COR-L47 (cell line): ENCODE measurements at regions not wholly inside any gene's neighbourhood (a gene's known extent, or its start where the extent isn't known, plus 50 kb on each side); places are given as distances from the start of the nearest gene placed in this dataset.

ENCODE experiments used
- DNase-seq: peaks from one replicate; lab custom pipeline; 2025; lab: John Stamatoyannopoulos, UW

DNA sequence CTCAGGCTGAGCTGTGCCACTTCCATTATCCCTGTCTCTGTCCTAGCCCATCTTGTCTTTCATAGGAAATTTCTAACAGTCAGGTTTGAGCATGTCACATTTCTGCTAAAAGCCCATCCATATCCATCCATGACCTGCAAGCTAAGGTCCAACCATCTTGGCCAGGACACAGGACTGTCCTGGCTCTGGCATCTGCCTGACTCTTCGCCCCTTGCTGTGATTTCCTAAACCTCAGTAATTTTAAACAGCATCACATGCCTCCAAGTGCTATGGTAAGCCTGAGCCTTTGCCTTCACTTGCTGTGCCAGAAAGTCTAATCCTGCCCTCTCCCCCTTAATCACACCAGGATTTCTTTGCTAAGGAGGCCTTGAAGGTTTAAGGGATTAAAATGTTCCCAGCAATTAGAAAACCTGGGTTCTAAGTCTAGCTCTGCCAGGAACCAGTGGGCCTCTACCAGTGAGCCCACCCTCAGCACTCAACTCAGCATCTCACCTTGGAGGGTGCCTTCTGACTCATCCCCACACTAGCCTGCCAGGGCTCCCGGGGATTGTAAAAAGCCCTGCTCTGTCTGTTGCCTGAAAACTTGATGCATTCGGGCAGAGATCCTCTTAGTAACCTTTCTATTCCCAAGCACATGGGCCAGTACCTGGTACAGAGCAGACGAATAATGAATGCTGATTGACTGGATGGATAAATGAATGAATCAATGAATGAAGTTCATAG lies 411.0 kb downstream of the LRATD1 start:
- no peak for DNase-seq

DNA sequence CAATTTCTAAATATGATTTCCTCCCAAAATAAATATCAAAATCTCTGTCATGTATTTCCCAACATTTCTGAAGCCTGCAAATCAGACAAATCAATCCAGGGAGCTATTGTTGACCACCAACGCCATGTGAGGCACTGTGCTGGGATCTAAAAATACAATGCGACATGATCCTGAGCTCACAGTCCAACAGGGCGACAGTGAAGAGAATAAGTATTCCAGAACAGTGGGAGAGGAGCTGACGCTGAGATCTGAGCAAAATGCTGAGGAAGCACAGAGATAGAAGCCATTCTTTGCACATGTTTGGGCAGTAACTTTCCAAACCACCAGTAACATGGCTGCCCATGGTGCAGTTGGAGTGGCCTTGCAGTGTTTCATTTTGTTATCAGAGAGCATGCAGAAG lies 412.5 kb downstream of the LRATD1 start:
- DNase-seq: no peak

DNA sequence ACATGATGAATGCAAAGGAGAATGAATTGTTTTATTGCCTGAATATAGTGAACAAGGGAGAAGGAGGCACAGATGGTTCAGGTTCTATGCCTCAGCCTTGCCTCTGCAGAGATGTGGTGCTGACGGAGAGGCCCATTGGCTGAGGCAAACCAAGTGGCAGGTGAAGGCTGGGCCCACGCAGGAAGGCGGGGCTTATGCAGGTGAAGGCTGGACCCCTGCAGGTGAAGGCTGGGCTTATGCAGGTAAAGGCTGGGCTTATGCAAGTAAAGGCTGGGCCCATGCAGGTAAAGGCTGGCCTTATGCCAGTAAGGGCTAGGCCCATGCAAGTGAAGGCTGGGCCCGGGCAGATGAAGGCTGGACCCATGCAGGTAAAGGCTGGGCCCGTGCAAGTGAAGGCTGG lies 414.7 kb downstream of the LRATD1 start:
- no peak for DNase-seq

DNA sequence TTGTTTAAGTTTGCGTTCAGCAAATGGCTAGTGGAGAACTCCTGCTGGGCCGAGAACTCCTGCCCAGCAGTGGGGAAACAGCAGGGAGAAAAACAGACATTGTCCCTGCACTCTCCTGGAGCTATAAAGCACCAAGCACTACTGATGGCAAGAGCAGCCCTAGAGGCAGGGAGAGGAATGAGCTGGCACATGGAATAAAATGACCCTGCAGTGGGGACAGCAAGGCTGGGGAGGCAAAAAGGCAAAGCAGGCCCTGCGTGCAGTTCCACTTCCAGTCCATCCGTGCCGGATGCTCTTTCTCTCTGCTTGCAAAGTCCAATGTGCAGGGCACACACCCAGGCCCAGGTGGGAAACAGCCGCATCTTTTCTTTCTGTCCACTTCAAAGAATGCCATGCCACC lies 415.5 kb downstream of the LRATD1 start:
- DNase-seq: peak; percentile 28

DNA sequence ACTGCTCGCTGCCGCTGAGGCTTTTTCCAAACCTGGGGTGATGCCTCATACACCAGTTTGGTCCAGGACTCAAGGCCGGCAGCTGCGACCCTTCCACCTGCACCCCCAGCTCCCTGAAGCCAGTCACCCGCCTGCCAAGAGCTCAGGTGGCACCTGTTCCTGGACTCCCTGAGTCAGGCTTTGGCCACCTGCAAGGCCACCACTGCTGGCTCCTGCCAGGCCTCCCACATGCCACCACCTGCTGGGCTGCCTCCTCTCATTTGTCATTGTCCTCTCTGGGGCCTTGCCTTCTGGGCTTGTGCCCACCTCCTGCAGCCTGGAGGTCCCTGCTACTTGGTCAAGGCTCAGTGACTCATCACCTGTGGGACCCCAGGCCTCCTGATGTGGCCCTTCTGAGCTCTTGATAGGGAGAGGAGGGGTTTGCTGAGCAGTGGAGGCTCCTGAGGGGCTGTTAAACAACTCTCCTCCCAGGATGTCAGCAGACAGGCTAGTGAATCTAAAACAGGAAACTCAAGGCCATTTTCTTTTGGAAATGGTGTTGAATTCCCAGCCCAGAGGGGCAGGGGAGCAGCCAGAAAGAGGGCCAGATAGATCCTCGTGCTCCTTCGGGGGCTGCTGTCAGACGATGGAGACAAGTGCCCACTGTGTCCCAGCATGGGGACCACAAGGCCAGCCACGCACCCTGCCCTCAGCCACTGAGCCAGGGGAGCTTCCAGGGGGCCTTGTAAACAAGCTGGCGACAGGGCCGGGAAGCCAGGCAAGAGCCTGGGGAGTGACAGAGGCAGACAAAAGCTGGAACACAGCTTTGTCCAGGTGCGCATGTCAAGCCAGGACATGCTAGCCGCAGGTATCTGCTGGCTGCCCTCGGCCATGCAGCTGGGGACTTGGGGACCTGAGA lies 416.8 kb downstream of the LRATD1 start:
- DNase-seq: peak; percentile 73

DNA sequence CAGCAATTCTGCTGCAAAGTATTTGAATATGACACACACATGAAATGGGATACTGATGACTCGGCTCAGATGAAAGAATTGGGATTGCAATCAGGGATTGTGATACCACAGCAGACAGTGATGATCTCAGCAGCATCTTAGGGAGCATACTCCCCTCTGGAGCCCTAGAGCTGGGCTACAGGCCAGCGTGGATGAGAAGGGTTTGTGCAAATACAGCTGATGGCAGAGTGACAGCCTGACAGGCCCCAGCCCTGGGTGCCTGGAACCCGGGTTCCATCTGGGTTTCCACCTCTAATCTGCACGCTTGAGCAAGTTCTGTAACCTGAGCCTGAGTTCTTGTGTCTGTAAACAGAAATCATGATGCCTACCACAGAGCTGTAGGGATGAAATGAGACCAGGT lies 418.0 kb downstream of the LRATD1 start:
- peak; percentile 93 for DNase-seq

DNA sequence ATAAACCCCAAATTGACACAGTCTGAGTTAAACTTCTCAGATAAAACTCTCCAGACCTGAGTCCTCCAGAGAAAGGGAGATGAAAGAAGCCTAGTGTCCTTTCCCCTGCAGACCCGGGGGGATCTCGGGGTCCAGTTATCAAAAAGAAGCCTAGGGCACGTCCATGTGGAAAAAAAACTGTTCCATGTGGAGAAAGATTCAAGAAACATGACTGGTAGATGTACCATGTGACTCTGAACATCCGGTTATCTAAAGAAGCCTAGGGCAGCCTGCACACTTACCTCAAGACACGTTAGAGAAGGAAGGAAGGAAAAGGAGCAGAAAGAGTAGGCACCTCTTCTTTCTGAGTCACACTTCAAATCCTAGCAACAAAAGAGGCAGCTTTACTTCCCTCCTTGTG lies 421.0 kb downstream of the LRATD1 start:
- DNase-seq: no peak

DNA sequence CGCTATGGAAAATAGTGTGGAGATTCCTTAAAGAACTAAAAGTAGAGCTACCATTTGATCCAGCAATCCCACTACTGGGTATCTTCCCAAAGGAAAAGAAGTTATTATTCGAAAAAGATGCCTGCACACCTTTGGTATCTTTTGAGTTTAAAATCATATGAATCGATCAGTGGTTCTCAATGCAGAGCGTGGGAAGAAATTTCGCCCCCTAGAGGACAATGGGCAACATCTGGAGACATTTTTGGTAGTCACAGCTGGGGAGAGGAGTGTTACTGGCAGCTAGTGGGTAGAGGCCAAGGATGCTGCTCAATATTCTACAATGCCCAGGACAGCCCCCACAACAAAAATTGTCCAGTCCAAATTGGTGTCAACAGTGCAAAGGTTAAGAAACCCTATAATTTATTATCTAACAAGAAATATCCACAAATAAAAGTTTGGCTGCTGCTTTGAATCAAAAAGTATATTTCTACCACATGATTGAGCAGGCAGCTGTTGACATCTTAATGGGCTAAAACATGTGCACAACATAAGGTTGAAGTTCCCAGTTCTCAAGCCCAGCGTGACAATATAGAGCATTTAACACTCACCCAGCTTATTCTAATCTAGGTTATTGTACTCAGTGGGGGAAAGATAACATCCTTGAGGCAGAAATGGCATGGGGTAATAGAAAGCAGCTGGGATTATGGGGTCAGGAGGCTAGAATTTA lies 425.7 kb downstream of the LRATD1 start:
- DNase-seq: no peak

DNA sequence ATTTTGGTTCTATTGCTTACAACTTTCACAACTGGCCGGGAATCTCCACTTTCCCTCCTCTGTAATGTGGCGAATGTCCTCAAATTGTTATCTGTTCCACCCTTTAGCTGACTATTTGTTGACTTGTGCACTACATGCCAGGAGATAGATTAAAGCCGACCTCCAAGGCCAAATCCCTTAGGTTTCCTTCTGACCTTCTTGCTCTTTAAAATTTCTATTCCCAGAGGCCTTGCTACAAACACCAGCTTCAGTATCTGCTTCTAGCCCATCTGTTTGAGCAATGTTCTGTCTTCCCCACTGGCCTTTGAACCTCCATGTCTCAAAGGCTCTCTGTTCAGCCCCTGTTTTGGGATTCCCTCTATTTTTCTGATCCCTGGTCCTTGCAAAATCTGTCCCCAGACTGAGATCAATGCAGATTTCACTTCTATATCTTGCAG lies 426.2 kb downstream of the LRATD1 start:
- DNase-seq: no peak

DNA sequence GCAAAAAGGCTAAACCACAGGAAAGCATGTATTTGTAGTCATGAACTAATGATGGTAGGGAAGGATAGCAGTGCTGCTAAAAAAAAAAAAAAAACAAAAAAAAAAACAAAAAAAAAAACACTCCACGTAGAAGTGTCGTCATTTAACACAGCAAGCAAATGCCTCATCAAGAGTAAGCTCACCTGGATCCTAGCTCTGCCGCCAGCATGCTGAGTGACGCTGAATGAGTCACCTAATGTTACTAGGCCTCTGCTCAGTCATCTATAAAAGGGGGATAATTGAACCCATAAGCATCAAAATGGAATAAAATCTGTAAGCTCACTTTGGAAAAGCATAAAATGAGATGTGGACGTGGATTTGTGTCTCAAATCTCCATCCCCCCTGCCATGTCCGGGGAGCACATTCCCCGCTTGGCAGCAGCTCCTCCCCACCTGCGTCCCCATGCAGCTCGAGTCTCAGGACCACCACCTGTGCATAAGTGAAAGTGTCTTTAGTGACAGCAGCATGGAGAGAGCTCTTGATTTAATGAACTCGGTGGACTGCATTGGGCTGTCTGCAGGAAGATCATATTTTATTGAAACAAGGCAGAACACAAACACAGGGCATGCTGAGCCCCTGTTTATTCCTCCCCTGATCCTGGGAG lies 427.5 kb downstream of the LRATD1 start:
- no peak for DNase-seq

DNA sequence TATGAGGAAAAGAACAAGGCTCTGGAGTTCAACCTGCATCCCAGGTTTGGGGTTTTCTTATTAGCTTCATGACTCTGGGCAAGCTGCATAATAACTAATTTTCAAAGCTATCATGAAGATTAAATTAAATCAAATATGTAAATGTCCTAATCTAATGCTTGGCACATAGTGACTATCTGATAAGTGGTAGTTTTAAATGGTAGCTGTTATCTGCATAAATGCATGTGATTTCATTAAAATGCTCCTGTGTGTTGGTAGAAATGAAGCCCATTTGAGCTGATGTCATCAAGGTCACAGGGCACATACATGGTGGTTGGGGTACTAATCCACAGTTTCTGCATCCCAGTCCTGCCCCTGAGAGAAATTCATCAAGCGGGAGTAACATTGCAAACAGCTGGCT lies 428.8 kb downstream of the LRATD1 start:
- DNase-seq: no peak

DNA sequence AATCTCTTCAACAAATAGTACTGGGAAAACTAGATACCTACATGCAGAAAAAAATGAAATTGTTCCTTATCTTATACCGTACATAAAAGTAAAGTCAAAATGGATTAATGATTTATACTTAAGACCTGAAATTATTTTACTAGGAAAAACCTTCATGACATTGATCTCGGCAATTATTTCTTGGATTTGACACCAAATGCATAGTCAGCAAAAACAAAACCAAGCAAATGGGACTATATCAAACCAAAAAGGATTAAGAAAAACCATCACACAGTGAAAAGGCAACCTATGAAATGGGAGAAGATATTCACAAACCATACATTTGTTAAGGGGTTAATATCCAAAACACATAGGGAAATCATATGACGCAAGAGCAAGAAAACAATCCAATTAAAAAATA lies 433.6 kb downstream of the LRATD1 start:
- DNase-seq: no peak

DNA sequence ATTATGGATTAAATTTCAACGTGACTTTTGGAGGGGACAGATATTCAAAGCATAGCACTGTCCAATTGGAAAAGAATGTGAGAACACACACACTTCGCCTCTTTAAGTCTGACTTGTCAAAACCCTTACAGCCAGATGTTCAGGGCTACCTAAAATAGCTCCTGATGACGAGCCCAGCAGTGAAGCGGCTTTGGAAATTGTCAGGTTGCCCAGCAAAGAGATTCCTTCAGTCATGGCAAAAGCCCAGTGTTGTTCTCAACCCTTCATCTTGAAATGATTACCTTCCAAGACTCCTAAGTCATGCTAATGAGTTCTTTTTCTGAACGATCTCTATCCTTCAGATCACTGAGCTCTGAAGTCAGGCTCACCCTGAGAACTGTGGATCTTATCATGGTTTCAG lies 436.6 kb downstream of the LRATD1 start:
- DNase-seq: no peak

DNA sequence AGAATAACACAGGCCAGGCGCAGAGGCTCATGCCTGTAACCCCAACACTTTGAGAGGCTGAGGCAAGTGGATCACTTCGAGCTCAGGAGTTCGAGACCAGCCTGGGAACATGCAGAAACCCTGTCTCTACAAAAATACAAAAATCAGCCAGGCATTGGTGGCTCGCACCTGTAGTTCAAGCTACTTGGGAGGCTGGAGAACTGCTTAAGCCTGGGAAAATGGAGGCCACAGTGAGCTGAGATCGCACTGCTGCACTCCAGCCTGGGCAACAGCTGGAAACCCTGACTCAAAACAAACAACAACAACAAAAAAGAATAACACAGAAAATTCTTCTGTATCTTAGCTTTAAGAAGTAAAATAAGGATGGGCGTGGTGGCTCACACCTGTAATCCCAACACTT lies 440.3 kb downstream of the LRATD1 start:
- DNase-seq: no peak

DNA sequence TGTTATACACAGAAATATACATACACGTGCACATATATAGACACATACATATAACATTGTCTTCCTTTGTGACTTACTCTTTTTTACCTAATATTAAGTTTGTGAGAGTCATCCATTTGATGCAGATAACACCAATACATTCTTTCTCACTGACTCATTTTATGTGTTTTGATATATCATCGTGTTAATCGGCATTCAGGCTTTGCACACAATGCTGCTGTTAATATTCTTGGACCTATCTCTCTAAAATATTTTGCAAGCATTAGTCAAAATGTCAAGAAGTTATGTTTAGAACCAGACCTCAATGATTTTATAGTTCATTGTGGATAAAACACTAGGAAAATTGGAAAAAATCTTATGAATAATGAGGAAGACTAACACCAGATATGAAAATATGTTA lies 441.1 kb downstream of the LRATD1 start:
- DNase-seq: no peak

DNA sequence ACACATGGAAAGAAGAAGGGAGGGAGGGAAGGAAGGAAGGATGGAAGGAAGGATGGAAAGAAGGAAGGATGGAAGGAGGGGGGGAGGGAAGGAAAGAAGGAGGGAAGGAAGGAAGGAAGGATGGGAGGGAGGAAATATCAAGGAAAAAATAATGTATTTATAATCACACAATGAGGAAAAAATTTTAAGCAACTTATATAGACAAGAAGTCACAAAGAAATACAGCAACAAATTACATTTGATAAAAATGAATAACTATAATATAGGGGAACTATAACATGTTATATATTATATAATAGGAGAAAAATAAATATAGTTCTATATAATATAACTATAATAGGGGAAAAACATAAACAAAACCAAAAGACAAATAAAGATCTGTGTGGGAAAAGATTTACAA lies 441.8 kb downstream of the LRATD1 start:
- DNase-seq: no peak

DNA sequence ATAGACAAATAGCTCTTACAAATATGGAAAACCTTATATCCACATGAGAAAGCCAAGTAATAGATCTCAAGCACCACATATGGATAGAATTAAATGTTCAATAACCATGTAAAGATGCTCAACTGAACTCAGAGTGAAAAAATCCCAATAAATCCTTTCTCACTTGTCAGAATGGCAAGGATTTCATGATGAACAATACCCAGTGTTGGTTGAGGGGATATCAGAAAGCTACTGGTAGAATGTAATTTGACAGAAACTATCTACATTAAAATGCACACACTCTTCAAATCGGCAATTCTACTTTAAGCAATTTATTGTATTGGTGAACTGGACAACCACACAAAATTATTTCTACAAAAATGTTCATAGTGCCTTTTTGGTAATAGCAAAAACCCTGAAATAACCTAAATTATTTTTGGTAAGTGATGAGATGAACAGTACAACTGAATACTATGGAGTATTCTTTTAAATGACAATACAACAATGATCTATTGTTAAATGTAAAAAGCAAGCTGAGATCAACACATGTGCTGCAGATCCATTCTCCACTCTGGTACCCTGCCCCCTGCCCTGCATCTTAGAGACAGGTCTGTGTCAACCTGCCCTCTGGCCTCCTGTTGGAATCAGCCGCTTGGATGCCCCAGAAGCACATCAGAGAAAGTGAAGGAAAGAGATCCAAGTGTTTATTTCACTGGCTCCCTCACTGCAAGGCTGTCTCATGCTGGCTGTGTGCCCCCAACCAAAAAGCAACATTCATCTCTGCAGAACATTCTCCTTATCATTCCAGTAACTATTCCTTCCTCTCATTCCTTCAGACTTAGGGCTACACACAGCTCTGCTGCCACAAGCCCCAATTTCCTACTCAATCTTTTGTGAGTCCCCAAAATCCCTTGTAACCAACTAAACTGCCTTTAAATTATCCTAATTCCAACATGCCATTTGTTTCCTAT lies 442.5 kb downstream of the LRATD1 start:
- DNase-seq: no peak

DNA sequence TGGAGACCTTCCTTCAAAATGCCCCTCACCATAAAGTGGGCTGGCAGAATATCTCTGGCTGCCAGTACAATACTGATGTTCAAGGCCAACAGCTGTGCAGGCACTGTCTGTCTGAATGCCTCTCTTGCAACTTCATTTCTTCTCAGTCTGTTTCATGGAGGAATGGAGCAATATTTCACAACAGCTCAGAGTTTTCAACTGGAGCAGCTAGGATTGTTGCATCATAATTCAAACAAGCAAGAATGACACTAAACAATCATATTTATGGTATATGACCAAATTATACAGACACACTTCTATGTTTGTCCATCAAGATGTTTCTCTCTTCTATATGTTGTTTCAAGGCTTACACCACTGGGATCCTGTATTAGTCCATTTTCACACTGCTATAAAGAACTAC lies 444.2 kb downstream of the LRATD1 start:
- DNase-seq: no peak

DNA sequence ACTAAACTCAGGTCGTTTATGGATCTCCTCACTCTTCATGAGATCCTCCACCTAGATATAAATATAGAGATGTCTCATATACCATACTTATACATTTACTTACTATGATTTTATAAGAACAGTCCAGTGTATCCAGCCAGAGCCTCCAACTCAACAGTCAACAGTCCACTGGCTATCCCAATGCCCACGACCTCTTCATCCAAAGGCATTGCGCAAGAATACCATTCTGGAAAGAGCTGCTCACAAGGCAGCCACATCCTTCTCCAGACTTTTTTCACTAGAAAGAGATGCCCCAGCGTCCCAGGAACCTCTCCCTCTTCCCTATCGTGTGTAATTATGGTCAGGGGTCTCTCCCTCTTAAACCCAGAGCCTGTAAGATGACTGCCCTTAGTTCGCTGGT lies 448.8 kb downstream of the LRATD1 start:
- DNase-seq: no peak

DNA sequence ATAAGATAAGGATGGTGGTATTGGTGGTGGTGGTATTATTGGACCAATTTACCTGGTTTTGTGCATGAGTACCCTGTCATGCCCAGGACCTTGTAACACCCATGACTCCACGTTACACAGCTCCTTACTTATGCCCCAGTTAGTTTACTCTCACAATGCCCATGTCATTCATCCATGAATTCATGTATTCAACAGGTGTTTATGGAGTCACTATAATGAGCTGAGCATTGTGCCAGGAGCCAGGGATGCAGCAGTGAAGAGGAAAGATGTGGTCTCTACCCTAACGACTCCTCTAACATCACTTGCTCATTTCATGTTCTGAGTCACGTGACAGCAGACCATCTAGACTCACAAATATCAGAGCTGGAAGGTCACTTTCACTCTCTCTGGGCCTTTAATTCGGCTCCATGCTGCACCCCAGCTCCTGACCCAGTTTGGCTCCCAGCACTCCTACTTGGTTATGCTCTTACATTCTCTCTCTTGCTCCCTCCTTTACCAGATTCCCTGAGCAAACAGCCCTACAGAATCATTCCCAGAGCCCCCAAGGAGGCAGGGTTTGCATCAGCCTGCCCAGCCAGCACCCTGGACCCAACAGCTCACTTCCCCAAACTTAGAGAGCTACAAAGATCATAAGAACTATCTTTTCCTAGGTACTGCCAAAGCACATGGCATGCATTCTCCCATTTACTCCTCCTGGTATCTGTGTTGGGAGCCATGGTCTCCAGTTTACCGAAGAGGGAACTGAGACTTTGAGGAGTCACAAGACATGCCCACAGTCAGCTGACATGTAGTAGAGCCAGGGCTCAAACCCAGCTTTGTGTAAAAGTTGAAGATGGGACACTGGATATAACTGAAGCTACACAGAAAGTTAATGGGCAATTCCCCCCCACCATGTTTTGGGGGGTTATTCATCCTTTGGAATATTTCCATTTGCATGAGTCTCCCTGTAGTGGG lies 449.9 kb downstream of the LRATD1 start:
- no peak for DNase-seq
